ENCODE measurements at regions not wholly inside any gene's neighbourhood (a gene's known extent, or its start where the extent isn't known, plus 50 kb on each side); places are given as distances from the start of the nearest gene placed in this dataset.
"Not testable (repeated sequence)": the region's sequence is repeated elsewhere in the genome, so short reads cannot be mapped to it uniquely, and the experiment has no call there.

- Mint-ChIP-seq H3K36me3 (no peaks in the 10 kb centered on the region), H3K27ac (no peak overlapping the region), H3K4me1 (peaks cover 13% of the 10 kb centered on the region), H3K9me3 (peaks cover 4% of the 10 kb centered on the region), H3K27me3 (ENCODE audit: insufficient read depth, low read depth) (peaks cover 5% of the 10 kb centered on the region), H3K4me3 (no peak overlapping the region)
- peaks cover 9% of the 10 kb centered on the region for H3K4me1 ChIP-seq
- no peak overlapping the region for H3K4me3 ChIP-seq
- H3K4me2 ChIP-seq: no peak overlapping the region
- no peak overlapping the region for H2AFZ ChIP-seq (replicated peaks)
- no peaks in the 10 kb centered on the region for H3F3A ChIP-seq (ENCODE audit: low read depth)
- H3K27ac ChIP-seq: no peak overlapping the region
- H3K36me3 ChIP-seq: no peaks in the 10 kb centered on the region
- H3K27me3 ChIP-seq: no peaks in the 10 kb centered on the region
- H4K20me1 ChIP-seq (ENCODE audit: low read depth): no peaks in the 10 kb centered on the region
- no peaks in the 10 kb centered on the region for H3K9me3 ChIP-seq (ENCODE audit: low read depth)
- H3K79me2 ChIP-seq (ENCODE audit: low read depth): no peaks in the 10 kb centered on the region
- DNase-seq (ENCODE audit: low spot score): no peak
- H3K9ac ChIP-seq: no peak overlapping the region
- TF ChIP-seq CTCF (IDR thresholded peaks at IDR 0.05): no peak
- no peak for TF ChIP-seq EZH2 (IDR thresholded peaks at IDR 0.05)
- no peak for TF ChIP-seq EZH2phosphoT487 (IDR thresholded peaks at IDR 0.05)
These were observed 98.6 kb downstream of the TPRA1 start for GRCh38 chr3:127491909-127492308.

GRCh38 chr3:127491323-127491722, 99.2 kb downstream of the TPRA1 start:
- TF ChIP-seq CTCF (IDR thresholded peaks at IDR 0.05) (no peak), EZH2phosphoT487 (IDR thresholded peaks at IDR 0.05) (no peak), EZH2 (IDR thresholded peaks at IDR 0.05) (no peak)

GRCh38 chr3:127491024-127491305, 99.6 kb downstream of the TPRA1 start:
- H3K27me3 ChIP-seq; DNase-seq (ENCODE audit: low spot score); H3K27ac ChIP-seq; H3K36me3 ChIP-seq; H3K9ac ChIP-seq; H3K4me1 ChIP-seq; H3K9me3 Mint-ChIP-seq; H3K79me2 ChIP-seq (ENCODE audit: low read depth); H3K4me3 ChIP-seq; H3K27ac Mint-ChIP-seq; H3K4me3 Mint-ChIP-seq; H3K4me2 ChIP-seq; H4K20me1 ChIP-seq (ENCODE audit: low read depth); H2AFZ ChIP-seq (replicated peaks); H3K27me3 Mint-ChIP-seq (ENCODE audit: insufficient read depth, low read depth); H3K36me3 Mint-ChIP-seq; H3K9me3 ChIP-seq (ENCODE audit: low read depth); H3F3A ChIP-seq (ENCODE audit: low read depth): not testable (repeated sequence)
- peaks cover 13% of the 10 kb centered on the region for H3K4me1 Mint-ChIP-seq

More at GRCh38 chr3:127491323-127491722, 99.2 kb downstream of the TPRA1 start:
- Histone ChIP-seq H3K36me3 (no peaks in the 10 kb centered on the region), H3K9me3 (ENCODE audit: low read depth) (no peaks in the 10 kb centered on the region), H3K79me2 (ENCODE audit: low read depth) (no peaks in the 10 kb centered on the region), H3K4me3 (no peak overlapping the region), H3K9ac (no peak overlapping the region), H3K27ac (no peak overlapping the region), H3K4me2 (no peak overlapping the region), H4K20me1 (ENCODE audit: low read depth) (no peaks in the 10 kb centered on the region), H3K4me1 (peaks cover 9% of the 10 kb centered on the region), H3K27me3 (no peaks in the 10 kb centered on the region), H2AFZ (replicated peaks) (no peak overlapping the region), H3F3A (ENCODE audit: low read depth) (no peaks in the 10 kb centered on the region)
- Mint-ChIP-seq H3K27me3 (ENCODE audit: insufficient read depth, low read depth) (peaks cover 5% of the 10 kb centered on the region), H3K27ac (no peak overlapping the region), H3K36me3 (no peaks in the 10 kb centered on the region), H3K9me3 (peaks cover 2% of the 10 kb centered on the region), H3K4me1 (peaks cover 13% of the 10 kb centered on the region), H3K4me3 (no peak overlapping the region)
- no peak for DNase-seq (ENCODE audit: low spot score)

GRCh38 chr3:127490271-127491023, 100.1 kb downstream of the TPRA1 start:
- Histone ChIP-seq H2AFZ (replicated peaks) (no peak overlapping the region), H3K4me2 (no peak overlapping the region), H3K4me3 (no peak overlapping the region), H3K36me3 (no peaks in the 10 kb centered on the region), H3K9me3 (ENCODE audit: low read depth) (no peaks in the 10 kb centered on the region), H4K20me1 (ENCODE audit: low read depth) (no peaks in the 10 kb centered on the region), H3K79me2 (ENCODE audit: low read depth) (no peaks in the 10 kb centered on the region), H3F3A (ENCODE audit: low read depth) (no peaks in the 10 kb centered on the region), H3K9ac (no peak overlapping the region), H3K4me1 (peaks cover 9% of the 10 kb centered on the region), H3K27me3 (no peaks in the 10 kb centered on the region), H3K27ac (no peak overlapping the region)
- Mint-ChIP-seq H3K9me3 (peaks cover 2% of the 10 kb centered on the region), H3K36me3 (no peaks in the 10 kb centered on the region), H3K4me3 (no peak overlapping the region), H3K4me1 (peaks cover 13% of the 10 kb centered on the region), H3K27ac (no peak overlapping the region), H3K27me3 (ENCODE audit: insufficient read depth, low read depth) (peaks cover 5% of the 10 kb centered on the region)
- DNase-seq (ENCODE audit: low spot score): no peak
- TF ChIP-seq EZH2 (IDR thresholded peaks at IDR 0.05): no peak
